ENCODE measurements at regions not wholly inside any gene's neighbourhood (a gene's known extent, or its start where the extent isn't known, plus 50 kb on each side); places are given as distances from the start of the nearest gene placed in this dataset.

DNA sequence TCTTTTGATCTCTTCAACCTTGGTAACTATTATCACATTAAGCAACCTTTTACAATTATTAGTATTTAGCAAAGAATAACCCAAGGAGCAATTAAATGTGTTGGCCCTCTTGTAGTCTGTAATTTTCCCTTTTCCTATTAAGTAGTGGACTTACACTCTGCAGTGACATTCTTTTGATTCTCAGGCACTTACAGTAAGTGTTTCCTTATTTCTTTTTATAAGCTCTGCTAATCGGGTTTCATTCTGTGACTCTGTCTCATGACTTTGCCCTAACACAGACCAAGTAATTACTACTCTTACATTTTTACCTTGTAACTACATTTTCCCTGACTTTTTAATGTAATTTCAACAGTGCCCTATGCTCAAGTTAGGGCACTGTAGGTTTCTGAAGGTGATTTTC is 104.0 kb upstream of the EPHA7 start:
- TF ChIP-seq EP300 (IDR thresholded peaks at IDR 0.05; ENCODE audit: borderline replicate concordance in 1 of 2, low read depth in 1 of 2, low read length in 1 of 2) (no peak), YY1 (IDR thresholded peaks at IDR 0.05; ENCODE audit: low read depth) (no peak), JUND (IDR thresholded peaks at IDR 0.05) (no peak), FOXJ3 (CRISPR knock-in tag; IDR thresholded peaks at IDR 0.05) (no peak), SMC3 (IDR thresholded peaks at IDR 0.05; ENCODE audit: low read depth, low read length) (no peak), POLR2AphosphoS5 (IDR thresholded peaks at IDR 0.05; ENCODE audit: low read depth, low read length) (no peak), MXI1 (IDR thresholded peaks at IDR 0.05; ENCODE audit: low read depth, low read length) (no peak)
- TF ChIP-seq, protein P1, sequence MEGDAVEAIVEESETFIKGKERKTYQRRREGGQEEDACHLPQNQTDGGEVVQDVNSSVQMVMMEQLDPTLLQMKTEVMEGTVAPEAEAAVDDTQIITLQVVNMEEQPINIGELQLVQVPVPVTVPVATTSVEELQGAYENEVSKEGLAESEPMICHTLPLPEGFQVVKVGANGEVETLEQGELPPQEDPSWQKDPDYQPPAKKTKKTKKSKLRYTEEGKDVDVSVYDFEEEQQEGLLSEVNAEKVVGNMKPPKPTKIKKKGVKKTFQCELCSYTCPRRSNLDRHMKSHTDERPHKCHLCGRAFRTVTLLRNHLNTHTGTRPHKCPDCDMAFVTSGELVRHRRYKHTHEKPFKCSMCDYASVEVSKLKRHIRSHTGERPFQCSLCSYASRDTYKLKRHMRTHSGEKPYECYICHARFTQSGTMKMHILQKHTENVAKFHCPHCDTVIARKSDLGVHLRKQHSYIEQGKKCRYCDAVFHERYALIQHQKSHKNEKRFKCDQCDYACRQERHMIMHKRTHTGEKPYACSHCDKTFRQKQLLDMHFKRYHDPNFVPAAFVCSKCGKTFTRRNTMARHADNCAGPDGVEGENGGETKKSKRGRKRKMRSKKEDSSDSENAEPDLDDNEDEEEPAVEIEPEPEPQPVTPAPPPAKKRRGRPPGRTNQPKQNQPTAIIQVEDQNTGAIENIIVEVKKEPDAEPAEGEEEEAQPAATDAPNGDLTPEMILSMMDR (IDR thresholded peaks at IDR 0.05), result no peak
- TF ChIP-seq, protein P2, sequence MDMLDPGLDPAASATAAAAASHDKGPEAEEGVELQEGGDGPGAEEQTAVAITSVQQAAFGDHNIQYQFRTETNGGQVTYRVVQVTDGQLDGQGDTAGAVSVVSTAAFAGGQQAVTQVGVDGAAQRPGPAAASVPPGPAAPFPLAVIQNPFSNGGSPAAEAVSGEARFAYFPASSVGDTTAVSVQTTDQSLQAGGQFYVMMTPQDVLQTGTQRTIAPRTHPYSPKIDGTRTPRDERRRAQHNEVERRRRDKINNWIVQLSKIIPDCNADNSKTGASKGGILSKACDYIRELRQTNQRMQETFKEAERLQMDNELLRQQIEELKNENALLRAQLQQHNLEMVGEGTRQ (IDR thresholded peaks at IDR 0.05; ENCODE audit: borderline replicate concordance, low read depth, low read length), result no peak
- TF ChIP-seq, protein P3, sequence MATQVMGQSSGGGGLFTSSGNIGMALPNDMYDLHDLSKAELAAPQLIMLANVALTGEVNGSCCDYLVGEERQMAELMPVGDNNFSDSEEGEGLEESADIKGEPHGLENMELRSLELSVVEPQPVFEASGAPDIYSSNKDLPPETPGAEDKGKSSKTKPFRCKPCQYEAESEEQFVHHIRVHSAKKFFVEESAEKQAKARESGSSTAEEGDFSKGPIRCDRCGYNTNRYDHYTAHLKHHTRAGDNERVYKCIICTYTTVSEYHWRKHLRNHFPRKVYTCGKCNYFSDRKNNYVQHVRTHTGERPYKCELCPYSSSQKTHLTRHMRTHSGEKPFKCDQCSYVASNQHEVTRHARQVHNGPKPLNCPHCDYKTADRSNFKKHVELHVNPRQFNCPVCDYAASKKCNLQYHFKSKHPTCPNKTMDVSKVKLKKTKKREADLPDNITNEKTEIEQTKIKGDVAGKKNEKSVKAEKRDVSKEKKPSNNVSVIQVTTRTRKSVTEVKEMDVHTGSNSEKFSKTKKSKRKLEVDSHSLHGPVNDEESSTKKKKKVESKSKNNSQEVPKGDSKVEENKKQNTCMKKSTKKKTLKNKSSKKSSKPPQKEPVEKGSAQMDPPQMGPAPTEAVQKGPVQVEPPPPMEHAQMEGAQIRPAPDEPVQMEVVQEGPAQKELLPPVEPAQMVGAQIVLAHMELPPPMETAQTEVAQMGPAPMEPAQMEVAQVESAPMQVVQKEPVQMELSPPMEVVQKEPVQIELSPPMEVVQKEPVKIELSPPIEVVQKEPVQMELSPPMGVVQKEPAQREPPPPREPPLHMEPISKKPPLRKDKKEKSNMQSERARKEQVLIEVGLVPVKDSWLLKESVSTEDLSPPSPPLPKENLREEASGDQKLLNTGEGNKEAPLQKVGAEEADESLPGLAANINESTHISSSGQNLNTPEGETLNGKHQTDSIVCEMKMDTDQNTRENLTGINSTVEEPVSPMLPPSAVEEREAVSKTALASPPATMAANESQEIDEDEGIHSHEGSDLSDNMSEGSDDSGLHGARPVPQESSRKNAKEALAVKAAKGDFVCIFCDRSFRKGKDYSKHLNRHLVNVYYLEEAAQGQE (IDR thresholded peaks at IDR 0.05; ENCODE audit: low read depth, low read length), result no peak

Measured in SK-N-SH (cell line).